Astrocyte of the spinal cord (primary cell): ENCODE measurements at regions not wholly inside any gene's neighbourhood (a gene's known extent, or its start where the extent isn't known, plus 50 kb on each side); places are given as distances from the start of the nearest gene placed in this dataset.

Source experiments
- DNase-seq: peaks from one replicate; pipeline ENCODE4 v3.0.0; 2011; ENCODE audit warnings: low read depth, low spot score
- H3K4me3 ChIP-seq: 2 replicates; pipeline ENCODE4 v1.5.1; 2011; ENCODE audit warnings: low read depth, mild to moderate bottlenecking, low read length, moderate library complexity
- in situ Hi-C: cut with HindIII; loops from 2 replicates; pipeline ENCODE4 v1.10.0; 2017; ENCODE audit warnings: low sequenced_read_pairs
- TF ChIP-seq, protein P1 (sequence below): IDR thresholded peaks from 2 replicates; pipeline ENCODE4 v1.5.1; 2012; ENCODE audit warnings: low read depth, mild to moderate bottlenecking, low read length, inconsistent platforms

- no peak overlapping the region for H3K4me3 ChIP-seq
- in situ Hi-C loops = no loop called here
- TF ChIP-seq, protein P1, sequence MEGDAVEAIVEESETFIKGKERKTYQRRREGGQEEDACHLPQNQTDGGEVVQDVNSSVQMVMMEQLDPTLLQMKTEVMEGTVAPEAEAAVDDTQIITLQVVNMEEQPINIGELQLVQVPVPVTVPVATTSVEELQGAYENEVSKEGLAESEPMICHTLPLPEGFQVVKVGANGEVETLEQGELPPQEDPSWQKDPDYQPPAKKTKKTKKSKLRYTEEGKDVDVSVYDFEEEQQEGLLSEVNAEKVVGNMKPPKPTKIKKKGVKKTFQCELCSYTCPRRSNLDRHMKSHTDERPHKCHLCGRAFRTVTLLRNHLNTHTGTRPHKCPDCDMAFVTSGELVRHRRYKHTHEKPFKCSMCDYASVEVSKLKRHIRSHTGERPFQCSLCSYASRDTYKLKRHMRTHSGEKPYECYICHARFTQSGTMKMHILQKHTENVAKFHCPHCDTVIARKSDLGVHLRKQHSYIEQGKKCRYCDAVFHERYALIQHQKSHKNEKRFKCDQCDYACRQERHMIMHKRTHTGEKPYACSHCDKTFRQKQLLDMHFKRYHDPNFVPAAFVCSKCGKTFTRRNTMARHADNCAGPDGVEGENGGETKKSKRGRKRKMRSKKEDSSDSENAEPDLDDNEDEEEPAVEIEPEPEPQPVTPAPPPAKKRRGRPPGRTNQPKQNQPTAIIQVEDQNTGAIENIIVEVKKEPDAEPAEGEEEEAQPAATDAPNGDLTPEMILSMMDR = no peak
- DNase-seq = no peak
Measured at GRCh38 chr11:127203490-127203889, 202.9 kb upstream of the KIRREL3 start.

GRCh38 chr11:127202105-127202504, 201.5 kb upstream of the KIRREL3 start:
- DNase-seq = no peak
- no peak overlapping the region for H3K4me3 ChIP-seq
- TF ChIP-seq, protein P1 = no peak
- in situ Hi-C loops = no loop called here

DNA sequence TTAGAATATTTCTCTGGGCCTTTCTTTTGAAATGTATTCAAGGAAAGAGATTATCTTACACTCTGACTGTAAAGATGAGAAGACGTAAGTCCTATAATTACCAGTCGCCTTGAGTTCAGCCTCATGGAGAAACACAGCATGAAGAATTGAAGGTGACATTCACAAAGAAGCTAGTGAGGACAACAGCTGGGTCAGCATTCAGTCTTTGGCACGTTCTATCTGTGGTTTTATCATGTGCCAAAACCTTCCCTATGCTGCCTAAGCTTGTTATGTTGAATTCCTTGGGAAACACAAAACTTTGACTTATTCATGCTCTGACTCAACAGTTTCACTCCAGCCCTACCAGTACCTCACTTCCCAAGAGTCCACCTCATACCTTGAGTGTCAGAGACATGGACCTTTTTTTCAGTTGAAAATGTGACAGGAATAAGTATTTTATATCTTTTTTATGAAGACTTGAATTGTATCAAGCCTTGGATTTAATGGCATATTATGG, 198.8 kb upstream of the KIRREL3 start:
- no peak overlapping the region for H3K4me3 ChIP-seq
- no peak for DNase-seq
- TF ChIP-seq, protein P1 = no peak
- in situ Hi-C loops = no loop called here

DNA sequence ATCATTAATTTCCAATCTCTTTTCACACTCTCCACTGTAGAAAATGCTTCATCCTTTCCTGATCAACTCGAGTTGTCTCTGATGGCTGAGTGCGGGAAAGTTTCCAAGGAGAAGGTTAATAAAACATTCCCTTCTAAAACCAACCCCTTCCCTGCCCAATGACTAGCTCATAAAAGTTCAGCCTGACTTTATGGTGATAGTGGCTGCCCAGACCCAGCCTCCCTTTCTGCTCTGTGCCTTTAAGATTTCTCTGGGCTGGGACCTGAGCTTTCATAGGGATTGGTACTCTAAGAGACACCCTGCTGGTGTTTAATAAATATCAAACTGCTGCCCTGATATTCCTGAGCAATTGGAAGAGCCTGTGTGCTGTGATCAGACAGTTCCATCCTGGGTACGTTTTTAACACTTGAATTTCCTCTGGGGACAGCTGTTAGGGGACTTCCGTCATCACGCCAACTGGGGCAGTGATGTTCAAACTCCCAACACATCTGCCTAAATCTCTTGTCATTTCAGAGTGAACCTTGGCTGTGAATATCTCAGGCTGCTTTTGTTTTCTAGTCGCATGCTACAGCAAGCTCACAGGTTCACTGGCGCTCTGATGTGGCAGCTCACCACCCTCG, 195.0 kb upstream of the KIRREL3 start:
- in situ Hi-C loops = no loop called here
- DNase-seq = no peak
- TF ChIP-seq, protein P1 = no peak
- no peak overlapping the region for H3K4me3 ChIP-seq

DNA sequence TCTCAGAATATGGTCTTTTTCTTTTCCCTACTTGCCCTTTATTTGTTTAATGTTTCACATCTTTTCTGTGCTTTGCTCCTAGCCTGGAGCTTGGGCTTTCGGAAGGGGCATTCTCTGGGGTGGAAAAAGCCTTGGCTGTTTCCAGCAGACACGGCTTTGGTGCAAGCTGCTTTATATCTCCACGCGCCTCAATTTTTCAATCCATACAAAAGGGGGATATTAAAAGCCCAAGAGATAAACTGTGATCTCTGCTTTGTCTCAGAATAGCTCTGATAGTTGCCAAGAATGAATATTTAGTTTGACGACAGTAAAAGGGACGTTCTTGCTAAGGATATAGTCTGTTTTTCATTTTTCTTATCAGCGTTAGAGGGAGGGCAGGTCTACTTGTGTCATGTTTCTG, 194.0 kb upstream of the KIRREL3 start:
- in situ Hi-C loops = no loop called here

GRCh38 chr11:127193950-127194349, 193.4 kb upstream of the KIRREL3 start:
- no peak overlapping the region for H3K4me3 ChIP-seq
- TF ChIP-seq, protein P1 = no peak
- in situ Hi-C loops = no loop called here
- no peak for DNase-seq

More for the DNA sequence above, 194.0 kb upstream of the KIRREL3 start:
- no peak overlapping the region for H3K4me3 ChIP-seq
- DNase-seq = no peak
- TF ChIP-seq, protein P1 = no peak

- in situ Hi-C loops = no loop called here
- TF ChIP-seq, protein P1 = no peak
- no peak for DNase-seq
- no peak overlapping the region for H3K4me3 ChIP-seq
Measured at GRCh38 chr11:127191689-127192088, 191.1 kb upstream of the KIRREL3 start.
